ENCODE measurements at regions not wholly inside any gene's neighbourhood (a gene's known extent, or its start where the extent isn't known, plus 50 kb on each side); places are given as distances from the start of the nearest gene placed in this dataset.
A peak's percentile ranks its signal among the peaks of the same experiment; 100 is the strongest.

DNA sequence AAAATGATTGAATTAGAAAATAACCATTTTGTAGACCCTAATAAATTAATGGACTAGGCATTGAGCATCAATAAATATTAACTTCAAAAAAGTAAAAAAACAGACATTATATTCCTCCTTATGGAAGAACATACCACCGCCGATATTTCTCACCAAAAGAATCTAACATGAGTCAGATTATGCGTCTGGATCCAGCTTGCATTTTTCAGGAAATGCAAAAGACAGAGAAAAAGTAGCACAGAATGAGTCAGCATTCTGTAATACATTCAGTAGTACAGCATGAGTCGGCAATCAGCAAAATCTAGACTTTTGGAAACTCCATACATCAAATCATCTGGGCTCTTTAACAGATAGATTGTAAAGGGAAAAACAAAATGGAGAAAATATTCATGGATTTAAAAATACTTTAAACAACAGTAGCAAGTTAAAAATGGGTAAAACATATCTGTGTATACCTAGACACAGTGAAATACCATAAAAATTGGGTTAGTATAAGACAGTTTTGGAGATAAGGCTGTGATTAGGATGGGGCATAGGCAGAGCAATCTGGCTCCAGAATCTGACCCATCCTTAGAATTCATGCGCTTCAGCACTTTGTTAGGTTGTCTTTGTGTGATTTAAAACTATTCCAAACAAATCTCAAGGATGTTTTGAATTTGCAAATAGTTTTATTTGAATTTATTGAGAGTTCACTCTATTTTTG, 633.0 kb upstream of the FAM241A start:
- DNase-seq = no peak

GRCh38 chr4:111519683-111520082, 625.6 kb upstream of the FAM241A start:
- no peak for DNase-seq

DNA sequence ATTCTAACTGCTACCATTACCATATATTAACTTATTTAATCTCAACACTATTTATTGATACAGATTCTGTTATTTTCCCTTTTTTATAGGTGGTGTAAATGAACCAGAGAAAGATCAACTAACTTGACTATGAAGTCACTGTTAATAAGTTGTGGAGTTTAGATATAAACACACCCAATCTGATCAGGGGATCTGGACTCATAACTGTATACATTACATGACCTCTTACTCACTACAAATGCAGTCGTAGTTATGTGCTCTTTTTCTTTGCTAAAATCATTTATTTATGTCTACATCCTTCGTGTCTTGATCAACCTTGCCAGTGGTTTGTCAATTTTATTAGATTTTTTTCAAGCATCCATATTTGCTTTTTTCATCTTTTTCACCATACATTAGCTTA, 614.8 kb upstream of the FAM241A start:
- DNase-seq = no peak

DNA sequence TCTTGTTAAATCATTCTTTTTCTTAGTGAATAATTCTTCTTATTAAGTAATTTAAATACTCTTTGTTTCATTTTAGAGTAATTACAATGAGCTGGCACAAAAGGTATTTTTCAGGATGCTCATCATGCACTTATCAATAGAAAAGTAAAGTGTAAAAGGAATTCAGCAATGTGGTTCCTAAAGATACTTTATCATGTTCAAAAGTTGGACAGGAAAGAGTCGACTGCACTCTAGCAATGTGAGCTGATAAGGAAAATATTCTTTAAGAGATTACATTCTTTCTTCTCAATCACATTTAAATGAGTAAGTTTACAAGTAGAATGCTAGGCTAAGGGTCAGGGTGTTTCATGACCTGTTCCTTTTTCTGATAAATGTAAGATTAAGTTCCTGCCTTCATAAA, 609.5 kb upstream of the FAM241A start:
- DNase-seq = no peak

- no peak for DNase-seq
Measured at GRCh38 chr4:111537165-111537564, 608.1 kb upstream of the FAM241A start.

DNA sequence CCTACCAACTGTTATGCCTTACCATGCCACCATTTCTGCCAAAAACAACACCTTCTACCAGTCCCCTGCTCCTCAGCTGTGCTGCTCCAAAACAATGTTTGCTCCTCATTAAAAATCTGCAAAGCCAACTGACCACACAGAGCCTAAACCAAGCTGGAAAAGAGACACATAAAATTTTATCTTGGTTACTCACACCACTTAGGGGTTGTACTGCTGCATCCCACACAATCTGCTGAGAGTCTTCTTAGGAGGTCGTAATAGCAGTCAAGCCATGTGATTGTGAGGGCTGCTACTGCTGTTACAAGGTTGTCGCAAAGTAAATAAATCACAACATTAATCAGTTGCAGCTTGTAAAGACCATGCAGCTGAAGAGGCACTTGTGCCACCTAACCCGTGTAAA, 607.4 kb upstream of the FAM241A start:
- DNase-seq = no peak

DNA sequence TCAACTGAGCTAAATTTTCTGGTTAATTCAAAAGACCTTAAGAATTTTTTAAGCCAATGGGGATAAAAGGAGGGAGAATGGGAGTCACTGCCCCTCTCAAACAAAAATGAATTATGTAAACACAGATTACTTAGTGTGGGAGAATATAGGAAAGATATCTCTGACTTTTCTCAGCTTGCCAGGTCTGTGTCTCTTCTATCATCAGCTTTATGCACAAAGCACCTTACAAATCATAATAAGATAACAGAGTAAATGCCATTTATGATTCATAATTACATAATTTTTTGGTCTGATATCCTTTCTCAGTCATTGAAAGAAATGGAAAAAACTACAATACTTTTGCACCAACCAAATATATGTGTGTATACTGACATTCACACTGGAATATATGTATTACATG, 604.6 kb upstream of the FAM241A start:
- DNase-seq = no peak

DNA sequence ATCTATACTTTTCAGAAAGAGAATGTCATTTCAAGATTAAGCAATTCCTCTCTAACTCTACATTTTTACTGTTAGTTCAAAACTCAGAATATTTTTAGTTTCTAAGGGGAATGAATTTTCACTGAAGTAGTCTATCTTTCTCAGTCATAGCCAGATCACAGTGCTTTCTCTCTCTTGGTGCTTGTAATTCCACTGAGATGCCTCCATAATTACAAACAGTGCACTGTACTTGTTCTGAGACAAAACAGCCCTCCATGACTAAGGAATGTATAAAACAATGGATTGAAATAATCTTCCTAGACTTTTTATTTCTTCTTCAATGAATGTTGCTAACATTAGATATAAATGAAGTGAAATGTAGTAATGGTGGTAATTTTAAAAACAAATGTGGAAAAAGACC, 603.2 kb upstream of the FAM241A start:
- no peak for DNase-seq

DNA sequence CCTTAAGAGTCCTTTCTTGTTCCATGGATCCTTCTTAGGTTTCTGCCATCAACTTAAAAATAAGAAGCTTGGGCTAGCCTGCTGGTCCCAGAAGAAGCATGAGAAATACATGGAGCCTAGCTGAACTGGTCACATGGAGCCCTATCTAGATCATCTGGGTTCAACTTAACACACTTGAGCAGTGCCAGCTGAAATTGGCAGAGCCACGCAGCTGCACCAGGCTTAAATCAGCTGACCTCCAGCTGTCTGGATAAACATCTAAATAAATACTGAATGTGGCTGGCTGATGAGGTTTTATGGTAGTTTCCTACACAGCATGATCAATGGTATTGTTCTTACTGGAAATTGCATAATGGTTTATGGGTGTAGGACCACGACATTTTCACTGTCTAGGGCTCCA, 598.4 kb upstream of the FAM241A start:
- DNase-seq = no peak

DNA sequence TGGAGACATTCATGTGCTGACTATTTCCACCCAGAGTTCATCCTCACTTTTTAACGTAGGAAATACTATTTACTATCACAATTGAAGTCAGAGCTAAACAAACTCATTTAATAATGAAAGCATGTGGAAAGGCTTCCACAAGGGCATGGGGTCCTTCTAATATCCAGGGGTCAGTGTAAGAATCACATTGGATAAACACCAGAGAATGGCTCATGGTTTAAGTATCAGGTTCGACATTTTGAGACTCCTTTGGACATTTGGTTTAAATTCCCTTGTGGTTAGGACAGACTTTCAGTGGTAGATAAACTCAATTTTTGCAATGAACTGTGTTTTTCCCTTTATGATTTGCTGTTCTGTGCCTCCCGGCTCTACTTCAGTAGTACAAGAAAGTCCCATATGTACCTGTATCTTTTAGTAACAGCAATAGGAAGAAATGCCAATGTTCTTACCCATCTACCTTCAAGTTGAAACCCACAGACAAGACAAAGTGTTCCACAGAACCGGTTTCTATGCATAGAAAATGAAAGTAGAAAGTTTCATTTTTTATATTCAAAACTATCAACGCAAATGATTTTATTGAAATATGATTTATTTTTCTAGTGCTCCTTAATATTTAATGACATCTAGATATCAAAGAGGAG, 589.0 kb upstream of the FAM241A start:
- DNase-seq = no peak

GRCh38 chr4:111556851-111557250, 588.4 kb upstream of the FAM241A start:
- no peak for DNase-seq

DNA sequence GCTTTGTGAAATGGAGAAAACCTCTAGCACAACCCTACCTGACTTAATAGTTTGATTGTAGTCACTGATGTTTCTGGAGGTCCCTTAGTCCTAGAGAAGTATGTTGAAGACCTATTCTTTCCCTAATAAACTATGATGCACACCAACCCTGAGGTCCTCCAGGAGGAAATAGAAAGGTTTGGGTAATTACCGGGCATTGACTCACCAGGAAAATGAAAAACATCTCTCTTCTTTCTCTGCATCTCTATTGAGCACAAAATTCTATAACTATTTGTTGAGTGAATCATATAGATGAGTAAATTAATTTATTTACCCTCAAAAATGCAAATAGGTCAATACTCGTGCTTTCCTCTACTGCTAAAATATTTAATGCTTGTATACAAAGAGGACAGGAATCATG, 582.4 kb upstream of the FAM241A start:
- DNase-seq = no peak

DNA sequence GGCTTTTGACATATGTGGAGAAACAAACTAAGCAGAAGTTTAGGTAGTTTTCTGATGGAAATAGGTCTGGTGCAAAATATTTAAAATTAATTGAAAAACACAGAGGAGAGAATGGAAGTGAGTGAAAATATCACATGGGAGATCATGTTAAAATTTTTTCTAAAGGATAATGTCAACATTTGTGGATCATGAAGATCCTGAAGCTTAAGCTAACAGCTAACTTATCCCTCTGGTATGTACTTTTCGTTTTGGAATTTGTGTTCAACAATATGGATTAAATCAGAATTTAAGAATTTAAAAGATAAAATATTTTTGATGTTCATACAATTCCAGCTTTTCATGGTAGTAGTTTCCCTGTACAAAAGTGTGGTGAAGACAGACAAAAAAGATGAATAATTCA, 572.8 kb upstream of the FAM241A start:
- no peak for DNase-seq

- no peak for DNase-seq
Measured at GRCh38 chr4:111573386-111573785, 571.9 kb upstream of the FAM241A start.

DNA sequence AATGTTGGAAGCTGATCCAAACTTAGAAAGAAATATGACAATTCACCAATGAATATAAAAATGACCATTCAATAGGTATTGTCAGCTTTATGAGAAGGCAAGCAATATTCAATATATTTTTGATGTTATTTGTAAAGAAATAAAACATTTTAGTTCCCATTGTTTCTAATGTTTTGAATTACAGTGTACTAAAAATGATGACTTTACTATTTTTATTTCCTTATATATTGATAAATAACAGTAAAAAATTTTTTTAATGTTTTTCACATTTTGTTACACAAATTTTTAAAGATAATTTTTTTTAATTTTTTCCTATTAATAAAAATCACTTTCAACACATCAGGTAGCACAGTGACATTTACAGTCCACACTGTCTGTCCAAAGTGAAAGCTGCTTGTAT, 565.5 kb upstream of the FAM241A start:
- DNase-seq = no peak

DNA sequence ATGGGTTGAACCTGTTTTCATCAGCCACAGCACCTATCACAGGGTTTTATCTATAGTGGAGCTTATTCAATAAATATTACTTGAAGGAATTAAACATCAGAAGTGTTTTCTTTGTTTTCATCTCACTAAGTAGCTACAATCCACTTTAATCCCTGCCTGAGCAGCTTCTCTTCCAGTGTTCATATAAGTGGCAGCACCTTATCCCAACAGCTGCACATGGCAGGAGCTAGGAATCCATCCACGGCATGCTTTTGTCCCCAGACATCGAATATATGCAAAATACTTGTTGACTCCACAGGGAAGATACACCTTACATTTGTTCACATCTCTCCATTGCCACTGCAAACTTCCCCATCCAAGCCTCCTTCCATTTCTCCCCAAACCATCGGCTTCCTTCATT, 549.8 kb upstream of the FAM241A start:
- DNase-seq = no peak

DNA sequence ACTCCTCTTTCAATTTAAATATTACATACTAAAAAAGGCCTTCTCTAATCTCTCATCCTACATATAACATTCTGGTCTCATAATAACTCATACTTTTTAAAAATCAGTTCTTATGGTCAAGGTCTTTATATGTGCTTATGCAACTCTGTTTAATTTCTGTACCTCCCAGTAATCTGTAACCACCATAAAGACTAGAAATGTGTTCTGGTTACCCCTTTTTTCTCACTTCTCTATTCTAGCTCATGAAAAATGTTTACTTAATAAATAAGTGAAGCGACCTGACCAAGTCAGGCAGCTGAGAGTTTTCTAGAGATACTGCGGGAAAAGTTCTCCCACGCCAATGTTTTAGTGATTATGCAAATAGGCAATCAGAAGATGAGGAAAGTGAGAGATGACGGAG, 548.8 kb upstream of the FAM241A start:
- no peak for DNase-seq

- DNase-seq = no peak
Measured at GRCh38 chr4:111601671-111602070, 543.6 kb upstream of the FAM241A start.

GRCh38 chr4:111602848-111603247, 542.4 kb upstream of the FAM241A start:
- DNase-seq = no peak

DNA sequence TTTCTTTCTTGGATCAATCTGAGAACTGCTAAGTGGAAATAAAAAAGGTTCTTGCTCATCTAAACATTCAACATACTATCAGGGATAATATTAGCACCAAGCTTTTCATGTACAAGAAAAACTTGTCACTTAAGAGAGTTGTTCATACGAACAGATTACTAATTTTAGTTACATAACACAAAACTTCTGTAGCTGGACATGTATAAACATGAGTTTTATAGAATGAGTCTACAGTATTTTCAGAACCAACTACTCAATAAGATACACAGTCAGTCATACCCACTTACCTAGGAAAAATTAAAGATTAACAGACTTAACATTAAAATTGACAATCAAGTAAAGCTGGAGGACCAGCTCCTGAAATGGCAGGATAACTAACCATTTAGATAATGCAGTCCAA, 540.1 kb upstream of the FAM241A start:
- DNase-seq = no peak

DNA sequence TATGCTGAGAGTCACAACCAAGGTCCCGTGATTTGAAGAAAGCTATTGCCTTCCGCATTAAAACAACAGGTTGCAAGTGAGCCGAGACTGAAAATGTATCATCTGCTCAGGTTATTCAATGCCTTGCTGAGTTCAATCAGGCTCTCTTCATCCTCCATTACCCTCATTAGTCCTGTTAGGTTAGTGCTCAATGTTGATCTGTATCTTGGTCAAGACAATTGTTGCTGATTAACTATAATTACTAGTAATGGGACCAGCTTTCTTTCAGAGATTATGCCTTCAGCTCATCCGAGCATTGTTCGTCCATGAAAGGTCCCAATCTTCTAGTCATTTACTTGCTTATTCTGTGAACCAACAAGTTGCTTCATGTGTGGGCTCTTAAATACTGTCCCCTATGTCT, 534.6 kb upstream of the FAM241A start:
- no peak for DNase-seq

- DNase-seq = no peak
Measured at GRCh38 chr4:111618908-111619307, 526.3 kb upstream of the FAM241A start.

DNA sequence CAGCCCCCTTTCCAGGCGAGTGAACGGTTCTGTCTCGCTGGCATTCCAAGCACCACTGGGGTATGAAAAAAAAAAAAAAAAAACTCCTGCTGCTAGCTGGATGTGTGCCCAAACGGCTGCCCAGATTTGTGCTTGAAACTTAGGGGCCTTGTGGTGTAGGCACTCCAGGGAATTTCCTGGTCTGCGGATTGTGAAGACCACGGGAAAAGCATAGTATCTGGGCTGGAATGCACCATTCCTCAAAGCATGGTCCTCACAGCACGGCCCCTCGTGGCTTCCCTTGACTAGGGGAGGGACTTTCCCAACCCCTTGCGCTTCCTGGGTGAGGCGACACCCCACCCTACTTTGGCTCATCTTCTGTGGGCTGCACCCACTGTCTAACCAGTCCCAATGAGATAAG, 516.8 kb upstream of the FAM241A start:
- peak; percentile 24 for DNase-seq

GRCh38 chr4:111630705-111631104, 514.5 kb upstream of the FAM241A start:
- no peak for DNase-seq

Measured in right hindlimb (tissue), 1 donor.